ENCODE measurements at regions not wholly inside any gene's neighbourhood (a gene's known extent, or its start where the extent isn't known, plus 50 kb on each side); places are given as distances from the start of the nearest gene placed in this dataset.

- TF ChIP-seq POLR2AphosphoS5 (IDR thresholded peaks at IDR 0.05; ENCODE audit: low read depth, low read length) (no peak), POLR2A (IDR thresholded peaks at IDR 0.05; ENCODE audit: low read depth, low read length) (no peak)
Observed at GRCh38 chrX:63917296-63917695, 132.3 kb upstream of the ARHGEF9 start.
